MCF 10A (cell line): ENCODE measurements at regions not wholly inside any gene's neighbourhood (a gene's known extent, or its start where the extent isn't known, plus 50 kb on each side); places are given as distances from the start of the nearest gene placed in this dataset.

ENCODE experiments used
- BruUV-seq: library from RNA; stranded (reverse); fragments of 400-500 nt; replicated peaks from 2 replicates; lab custom pipeline; 2021; lab: Mats Ljungman, UMichigan
- CTCF ChIA-PET: fragments of 300-600 bp; sonication (Branson Sonifier 250); formaldehyde crosslinking; extraction: SDS; loops from one replicate; lab custom pipeline; 2021; ENCODE audit warnings: antibody characterized with exemption, inconsistent platforms; lab: Yijun Ruan, JAX
- POLR2A ChIA-PET: fragments of 300-600, 350-650 bp; sonication (Branson Sonifier 250); formaldehyde crosslinking; extraction: SDS; loops from one replicate; lab custom pipeline; 2020; ENCODE audit warnings: antibody characterized with exemption, inconsistent platforms; lab: Yijun Ruan, JAX
- DNase-seq: peaks from one replicate; pipeline ENCODE4 v3.0.0-alpha.2; 2018; ENCODE audit not compliant: unreplicated experiment
- H3K27ac Mint-ChIP-seq: one replicate; pipeline ENCODE4 v1.8.0; 2022; ENCODE audit warnings: mild to moderate bottlenecking, low read depth, mixed read lengths; ENCODE audit not compliant: unreplicated experiment
- H3K27me3 Mint-ChIP-seq: one replicate; pipeline ENCODE4 v1.8.0; 2022; ENCODE audit warnings: mixed read lengths; ENCODE audit not compliant: insufficient read depth, unreplicated experiment
- H3K36me3 Mint-ChIP-seq: one replicate; pipeline ENCODE4 v1.8.0; 2022; ENCODE audit warnings: mild to moderate bottlenecking, moderate library complexity, mixed read lengths; ENCODE audit not compliant: insufficient read depth, unreplicated experiment
- H3K4me1 Mint-ChIP-seq: one replicate; pipeline ENCODE4 v1.8.0; 2022; ENCODE audit warnings: mixed read lengths; ENCODE audit not compliant: insufficient read depth, unreplicated experiment
- H3K4me3 Mint-ChIP-seq: one replicate; pipeline ENCODE4 v1.8.0; 2022; ENCODE audit warnings: mild to moderate bottlenecking, moderate library complexity, mixed read lengths; ENCODE audit not compliant: unreplicated experiment
- H3K9me3 Mint-ChIP-seq: one replicate; pipeline ENCODE4 v1.8.0; 2022; ENCODE audit warnings: mixed read lengths; ENCODE audit not compliant: unreplicated experiment
- CTCF ChIP-seq: fragments of 200-600 bp; IDR thresholded peaks from one replicate; pipeline ENCODE4 v1.8.0; 2022; ENCODE audit warnings: antibody characterized with exemption, mild to moderate bottlenecking; ENCODE audit not compliant: unreplicated experiment
- intact Hi-C: fragments of 100-400 bp; cut with micrococcal nuclease; formaldehyde crosslinking; loops from 2 replicates; pipeline ENCODE4 v1.14.1; 2022

- Mint-ChIP-seq H3K36me3 (peaks cover 6% of the 10 kb centered on the region), H3K4me3 (no peak overlapping the region), H3K4me1 (peaks cover 32% of the 10 kb centered on the region), H3K27me3 (no peaks in the 10 kb centered on the region), H3K9me3 (no peaks in the 10 kb centered on the region), H3K27ac (peak overlapping the region; percentile 41)
- TF ChIP-seq CTCF = no peak
- peak; percentile 65 for DNase-seq
- POLR2A ChIA-PET = interaction anchor here (1.0 to 3.1 kb wide), 3 partner anchors 12 to 110 kb away, joined by 3 to 20 read pairs (median 17); no protein-coding TSS in a partner anchor
- CTCF ChIA-PET = interaction anchor here (0.6 to 3.7 kb wide), 6 partner anchors 24 to 97 kb away, joined by 3 to 29 read pairs (median 3); no protein-coding TSS in a partner anchor
- no TSS peak for BruUV-seq
- intact Hi-C loops = no loop called here
Observed at GRCh38 chr5:148938522-148938882, 112.1 kb downstream of the ADRB2 start.

DNA sequence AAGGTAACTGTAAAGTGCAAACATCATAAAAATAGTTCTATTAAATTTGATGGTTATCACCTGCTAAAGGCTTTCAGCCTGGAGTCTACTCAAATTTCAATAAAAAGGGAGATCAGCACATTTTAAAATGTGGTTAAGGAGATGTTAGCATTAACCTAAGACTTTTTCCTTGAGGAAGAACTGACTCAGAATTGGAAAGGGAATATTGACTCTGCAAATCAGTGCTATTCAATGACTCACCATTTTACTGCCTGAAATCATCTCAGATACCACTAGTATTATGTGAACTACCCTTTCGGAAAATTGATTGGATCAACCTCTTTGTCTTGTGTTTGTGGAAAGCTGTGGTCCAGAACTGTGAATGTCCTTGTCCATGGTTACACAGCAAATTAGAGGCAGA, 113.3 kb downstream of the ADRB2 start:
- Mint-ChIP-seq H3K36me3 (peaks cover 6% of the 10 kb centered on the region), H3K4me3 (no peak overlapping the region), H3K27me3 (no peaks in the 10 kb centered on the region), H3K27ac (no peak overlapping the region), H3K4me1 (peaks cover 32% of the 10 kb centered on the region), H3K9me3 (no peaks in the 10 kb centered on the region)
- intact Hi-C loops = no loop called here
- TF ChIP-seq CTCF = no peak
- ChIA-PET CTCF (interaction anchor here (0.6 to 3.7 kb wide), 10 partner anchors 8 to 771 kb away, joined by 3 to 29 read pairs (median 3); no protein-coding TSS in a partner anchor), POLR2A (interaction anchor here (0.7 to 2.7 kb wide), 8 partner anchors 10 to 111 kb away, joined by 3 to 20 read pairs (median 3); no protein-coding TSS in a partner anchor)
- peak; percentile 27 for DNase-seq
- no TSS peak for BruUV-seq

GRCh38 chr5:148941810-148942209, 115.4 kb downstream of the ADRB2 start:
- Mint-ChIP-seq H3K9me3 (no peaks in the 10 kb centered on the region), H3K27me3 (no peaks in the 10 kb centered on the region), H3K4me1 (peaks cover 31% of the 10 kb centered on the region), H3K36me3 (peaks cover 6% of the 10 kb centered on the region), H3K4me3 (no peak overlapping the region), H3K27ac (no peak overlapping the region)
- no TSS peak for BruUV-seq
- DNase-seq = no peak
- ChIA-PET CTCF (interaction anchor here (0.5 to 3.7 kb wide), 7 partner anchors 9 to 203 kb away, joined by 3 to 29 read pairs (median 9); no protein-coding TSS in a partner anchor), POLR2A (interaction anchor here (0.7 to 2.7 kb wide), 4 partner anchors 8 to 45 kb away, joined by 3 to 11 read pairs (median 7); no protein-coding TSS in a partner anchor)
- intact Hi-C loops = no loop called here
- no peak for TF ChIP-seq CTCF

DNA sequence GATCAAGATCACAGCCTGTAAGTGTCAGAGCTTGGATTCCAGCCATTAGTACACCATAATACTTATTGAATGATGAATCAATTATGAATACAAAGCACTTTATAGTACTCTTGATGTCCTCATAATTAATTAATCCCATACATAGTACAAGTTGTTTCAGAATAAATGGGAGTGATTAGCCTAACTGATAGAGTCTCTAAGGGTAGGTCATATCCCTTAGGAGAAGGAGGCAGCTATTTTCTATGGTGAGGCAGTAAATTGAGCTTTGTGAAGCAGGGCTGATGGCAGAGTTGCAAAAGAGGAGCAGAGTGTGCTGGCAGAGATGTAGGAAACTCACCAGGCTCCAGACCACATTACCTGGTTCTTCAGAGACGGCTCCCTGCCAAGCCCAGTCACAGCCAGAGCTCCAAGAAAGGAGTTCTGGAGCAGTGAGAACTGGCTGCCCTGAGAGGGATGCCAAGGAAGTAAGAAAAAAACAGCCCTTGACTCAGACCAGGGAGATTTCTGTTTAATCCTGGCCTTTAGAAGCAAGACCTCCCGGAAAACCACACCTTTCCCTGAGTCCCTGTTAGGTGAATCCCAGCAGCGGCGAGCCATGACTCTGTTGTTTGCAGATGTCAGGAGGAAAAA, 112.9 kb downstream of the SH3TC2 start:
- Mint-ChIP-seq H3K27me3 (no peaks in the 10 kb centered on the region), H3K9me3 (no peaks in the 10 kb centered on the region), H3K27ac (peak overlapping the region; percentile 92), H3K4me3 (no peak overlapping the region), H3K4me1 (peaks cover 17% of the 10 kb centered on the region), H3K36me3 (no peaks in the 10 kb centered on the region)
- intact Hi-C loops = no loop called here
- BruUV-seq = no TSS peak
- TF ChIP-seq CTCF = no peak
- CTCF ChIA-PET = interaction anchor here (0.6 to 6.6 kb wide), 29 partner anchors 8 to 1334 kb away, joined by 3 to 80 read pairs (median 4); partner anchors contain the start of gene ADRB2
- DNase-seq = peak; percentile 97
- POLR2A ChIA-PET = interaction anchor here (0.6 to 6.7 kb wide), 36 partner anchors 8 to 1786 kb away, joined by 3 to 89 read pairs (median 5); partner anchors contain the start of gene ADRB2
